Activated T-cell treated with anti-CD3 and anti-CD28 coated beads for 1 hour (primary cell): ENCODE measurements at regions not wholly inside any gene's neighbourhood (a gene's known extent, or its start where the extent isn't known, plus 50 kb on each side); places are given as distances from the start of the nearest gene placed in this dataset.
A peak's percentile ranks its signal among the peaks of the same experiment; 100 is the strongest.

ENCODE experiments used
- DNase-seq: peaks from one replicate; pipeline ENCODE4 v3.0.0-alpha.2; 2020; ENCODE audit warnings: low read depth

DNA sequence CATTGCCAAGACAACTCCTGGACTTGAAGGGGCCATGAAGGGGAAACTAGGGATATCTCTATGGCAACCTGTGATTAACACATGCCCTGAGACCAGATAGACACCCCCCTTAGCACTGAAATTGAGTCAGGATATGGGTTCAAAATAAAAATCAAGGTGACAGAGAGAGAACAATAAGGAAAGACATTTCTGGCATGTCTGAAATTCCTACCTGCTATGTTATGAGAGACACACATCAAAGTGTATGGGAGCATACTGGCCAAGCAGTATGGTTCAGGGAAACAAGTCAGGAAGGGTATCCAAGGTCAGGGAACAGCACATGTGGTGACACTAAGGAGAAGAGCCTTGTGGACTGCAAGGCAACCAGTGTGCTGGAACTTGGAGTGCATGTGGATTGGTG is 388.7 kb downstream of the SHQ1 start:
- no peak for DNase-seq

DNA sequence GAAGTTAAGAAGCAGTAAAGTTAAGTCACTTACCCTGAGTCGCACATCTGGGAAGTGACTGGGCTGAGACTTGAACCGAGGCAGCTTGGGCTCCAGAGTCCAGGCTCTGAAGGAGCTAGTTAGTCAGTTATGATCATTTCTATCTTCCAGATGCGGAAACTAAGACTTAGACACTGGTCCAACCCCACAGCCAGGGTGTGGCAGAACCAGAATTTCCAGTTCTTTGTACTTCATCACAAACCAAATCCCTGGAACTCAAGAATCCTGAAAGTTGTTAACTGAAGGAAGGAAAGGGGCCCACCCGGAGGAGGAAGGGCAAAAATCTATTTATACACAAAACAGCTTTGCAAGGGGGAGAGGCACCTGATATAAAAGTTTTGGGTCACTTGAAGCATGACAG is 389.9 kb downstream of the SHQ1 start:
- no peak for DNase-seq

DNA sequence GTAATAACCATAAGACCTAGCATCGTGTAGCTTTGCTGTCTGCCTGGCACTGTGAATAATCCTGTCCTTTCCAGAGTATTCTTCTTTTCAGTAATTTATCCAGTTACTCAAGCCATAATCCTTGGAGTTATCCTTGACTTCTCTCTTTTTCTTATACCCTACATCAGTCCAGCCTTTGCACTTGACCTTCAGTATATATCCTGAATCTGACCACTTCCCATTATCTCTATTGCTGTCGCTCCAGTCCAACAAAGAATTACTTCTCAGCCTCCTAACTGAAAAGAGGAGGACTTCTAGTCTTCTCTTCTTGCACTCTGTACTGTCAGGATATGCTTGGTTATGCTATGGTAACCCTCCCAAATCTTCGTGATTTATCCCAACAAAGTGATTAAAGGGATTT is 393.8 kb downstream of the SHQ1 start:
- DNase-seq, result no peak

DNA sequence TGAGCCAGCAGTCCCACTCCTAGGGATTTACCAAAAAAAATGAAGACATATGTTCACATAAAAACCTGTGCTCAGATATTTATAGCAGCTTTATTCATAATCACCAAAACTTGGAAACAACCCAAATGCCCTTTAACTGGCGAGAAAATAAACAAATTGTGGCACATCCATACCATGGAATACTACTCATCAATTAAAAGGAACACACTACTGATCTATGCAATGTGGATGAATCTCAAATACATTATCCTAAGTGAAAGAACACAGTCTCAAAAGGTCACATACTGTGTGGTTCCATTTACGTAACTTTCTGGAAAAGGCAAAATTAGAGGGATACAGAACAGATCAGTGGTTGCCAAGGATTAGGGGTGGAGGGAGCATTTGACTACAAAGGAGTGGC is 394.5 kb downstream of the SHQ1 start:
- DNase-seq, result no peak

DNA sequence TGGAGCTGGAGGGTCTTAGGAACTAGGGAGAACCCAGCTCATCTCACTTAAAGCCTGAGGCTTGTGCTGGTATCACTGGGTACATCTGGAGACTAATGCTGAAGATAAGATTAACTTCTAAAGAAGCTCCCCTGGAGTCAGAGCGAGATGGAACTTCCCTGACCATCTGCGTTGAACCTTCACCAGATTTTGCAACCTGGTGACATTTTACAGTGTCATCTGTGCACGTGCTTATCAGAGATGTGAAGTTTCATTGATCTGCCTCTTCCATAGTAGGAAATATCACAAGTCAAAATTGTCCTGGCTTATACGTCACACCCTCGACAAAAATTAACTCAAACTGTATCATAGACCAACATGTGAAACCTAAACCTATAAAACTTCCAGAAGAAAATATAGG is 395.5 kb downstream of the SHQ1 start:
- DNase-seq, result no peak

DNA sequence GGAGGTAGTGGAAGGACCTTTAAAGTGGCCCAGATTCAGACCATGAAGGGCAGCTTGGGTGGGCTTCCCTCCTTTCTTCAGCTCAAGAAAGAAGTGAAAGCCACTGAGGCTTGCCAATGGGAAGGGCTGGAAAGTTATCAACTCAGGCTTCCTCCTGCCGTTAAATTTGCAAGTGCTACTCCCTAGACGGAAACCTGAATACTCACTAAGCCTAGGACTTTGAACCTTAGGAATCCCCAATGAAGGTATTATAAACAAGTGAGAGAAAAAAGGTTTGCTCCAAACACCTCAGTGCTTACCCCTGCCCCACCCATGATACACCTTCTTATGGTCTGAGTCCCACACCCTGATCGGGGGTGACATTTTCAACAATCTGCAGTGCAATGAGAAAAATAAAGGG is 396.4 kb downstream of the SHQ1 start:
- DNase-seq, result no peak

DNA sequence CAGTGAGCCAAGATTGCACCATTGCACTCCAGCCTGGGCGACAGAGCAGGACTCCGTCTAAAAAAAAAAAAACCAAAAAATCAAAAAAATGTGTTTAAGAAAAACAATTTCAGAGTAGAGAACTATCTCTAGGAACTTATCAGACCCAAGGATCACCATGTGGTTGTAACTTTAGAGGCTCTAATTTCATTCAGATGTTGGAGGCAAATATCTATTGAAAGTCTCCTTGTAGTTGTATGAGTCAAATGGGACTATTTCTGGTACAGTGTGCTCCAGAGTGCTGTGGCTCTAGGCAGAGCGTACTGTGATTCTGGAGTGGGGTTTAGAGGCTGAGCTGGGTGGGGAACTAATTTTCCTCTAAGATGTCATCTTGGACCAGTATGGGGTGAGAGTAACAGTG is 398.7 kb downstream of the SHQ1 start:
- DNase-seq, result no peak

DNA sequence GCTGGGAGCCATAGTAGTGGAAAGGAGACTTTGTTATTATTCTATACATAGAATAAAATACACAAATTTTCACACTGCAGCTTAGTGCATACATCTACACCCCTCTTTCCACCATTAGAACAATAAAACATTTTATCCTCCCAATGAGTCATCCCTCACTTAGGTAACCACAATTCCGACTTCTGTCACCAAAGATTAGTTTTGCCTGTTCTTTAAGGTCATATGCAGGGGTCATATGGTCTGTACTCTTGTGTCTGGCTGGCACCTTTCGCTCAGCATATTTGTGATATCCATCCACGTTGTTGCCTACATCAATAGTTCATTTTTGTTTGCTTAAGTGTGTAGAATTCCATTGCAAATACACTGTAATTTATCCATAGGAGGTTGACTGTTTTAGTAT is 399.4 kb downstream of the SHQ1 start:
- DNase-seq, result no peak

DNA sequence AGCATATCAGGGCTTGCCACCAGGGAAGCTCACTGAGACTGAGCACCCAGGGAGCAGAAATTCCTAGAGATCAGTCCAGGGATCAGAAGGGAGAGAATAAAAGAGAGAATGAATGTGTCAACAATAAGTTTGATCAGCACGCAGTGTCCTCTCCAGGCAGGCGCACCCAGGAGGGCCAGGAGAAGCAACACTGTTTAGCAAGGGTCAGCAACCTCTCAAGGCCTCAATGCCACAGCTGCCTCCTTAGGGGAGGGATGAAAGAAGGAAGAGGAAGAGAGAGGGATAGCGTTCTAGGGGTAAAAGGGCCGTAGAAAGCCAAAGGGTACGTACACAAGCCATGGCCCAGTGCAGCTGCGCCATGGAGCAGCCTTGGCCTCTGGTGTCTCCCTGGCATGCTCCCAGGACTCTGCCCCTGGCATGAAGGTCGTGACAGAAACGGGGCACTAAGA is 399.8 kb downstream of the SHQ1 start:
- no peak for DNase-seq

DNA sequence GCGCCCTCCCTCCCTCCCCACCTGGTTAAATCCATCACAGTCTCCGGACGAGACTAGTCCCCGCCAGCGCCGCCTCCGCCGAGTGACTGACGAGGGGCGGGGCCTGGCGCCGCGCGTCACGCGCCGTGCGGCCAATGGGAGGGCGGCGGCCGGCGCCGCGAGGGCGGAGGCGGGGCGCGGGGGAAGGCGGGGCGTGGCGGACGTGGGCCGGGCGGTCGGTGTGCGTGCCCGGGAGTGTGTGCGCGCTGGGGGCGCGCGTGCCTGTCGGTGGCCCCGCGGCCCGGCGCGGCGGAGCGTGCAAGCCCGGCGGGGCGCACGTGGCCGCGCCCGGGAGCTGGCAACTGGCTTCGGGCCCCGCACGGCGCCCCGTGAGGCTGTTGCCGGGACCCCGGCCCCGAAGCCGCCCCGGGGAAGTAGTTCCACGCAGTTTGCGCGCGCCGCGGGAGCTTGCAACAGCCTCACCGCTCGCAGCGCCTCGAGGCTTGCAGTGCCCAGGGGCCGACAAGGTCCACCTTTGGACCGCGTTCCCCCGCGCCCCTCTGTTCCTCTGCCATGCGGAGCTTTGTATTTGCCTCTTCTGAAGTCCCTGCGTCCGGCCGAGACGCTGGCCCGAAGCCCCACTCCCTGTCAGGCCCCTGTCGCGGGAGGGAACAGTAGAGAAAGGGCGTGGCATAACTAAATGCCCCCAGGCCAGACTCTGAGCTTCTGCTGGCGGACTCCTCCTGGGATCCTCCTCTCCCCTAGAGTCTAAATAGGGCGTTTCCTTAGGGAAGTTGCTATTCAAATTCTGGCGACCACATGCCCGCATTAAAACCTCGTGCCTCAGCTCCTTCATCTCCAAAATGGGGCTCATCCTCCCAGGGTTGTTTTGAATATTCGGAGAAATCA is 400.9 kb downstream of the SHQ1 start:
- DNase-seq, result peak; percentile 92

DNA sequence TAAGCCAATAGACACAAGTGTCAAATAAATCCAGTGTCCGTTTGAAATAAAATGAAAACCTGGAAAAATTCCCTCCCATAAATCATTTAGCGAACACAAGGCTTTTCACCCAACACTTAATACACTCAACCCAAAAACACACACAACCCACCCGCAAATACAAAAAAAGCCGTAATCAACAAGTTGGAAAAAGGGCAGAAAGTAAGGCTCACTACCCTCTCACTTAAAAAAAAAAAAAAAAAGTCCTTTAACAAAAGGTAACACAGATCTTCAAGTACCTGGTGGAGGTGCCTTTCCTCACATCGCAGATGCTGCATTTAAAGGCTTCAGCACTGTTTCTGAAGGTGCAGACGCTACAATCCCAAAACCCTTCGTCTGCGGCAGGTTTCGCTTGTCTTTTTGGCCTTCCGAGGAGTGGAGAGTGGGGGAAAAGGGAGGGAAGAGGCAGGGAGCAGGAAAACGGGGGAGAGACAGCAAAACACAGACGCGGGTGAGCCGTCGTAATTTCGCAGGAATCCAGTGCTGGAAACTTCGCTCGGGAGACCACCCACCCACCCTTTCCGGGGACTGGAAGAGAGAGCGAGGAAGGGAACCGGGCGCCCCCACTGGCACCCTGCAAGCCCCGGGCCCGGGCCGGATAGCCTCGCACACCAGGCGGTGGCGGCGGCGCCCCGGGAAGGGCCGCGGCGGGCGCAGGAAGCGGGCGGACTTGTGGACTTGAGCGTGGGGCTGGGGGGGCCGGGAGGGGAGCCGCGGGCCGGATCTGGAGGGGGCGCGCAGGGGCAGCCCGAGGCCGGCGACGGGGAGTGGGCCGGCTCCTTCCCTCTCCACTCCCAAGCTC is 401.8 kb downstream of the SHQ1 start, which contains the start of gene RYBP:
TSS of gene RYBP (minus strand) at position 404 of the 841 bp plus-strand sequence.
- DNase-seq, result peak; percentile 5

DNA sequence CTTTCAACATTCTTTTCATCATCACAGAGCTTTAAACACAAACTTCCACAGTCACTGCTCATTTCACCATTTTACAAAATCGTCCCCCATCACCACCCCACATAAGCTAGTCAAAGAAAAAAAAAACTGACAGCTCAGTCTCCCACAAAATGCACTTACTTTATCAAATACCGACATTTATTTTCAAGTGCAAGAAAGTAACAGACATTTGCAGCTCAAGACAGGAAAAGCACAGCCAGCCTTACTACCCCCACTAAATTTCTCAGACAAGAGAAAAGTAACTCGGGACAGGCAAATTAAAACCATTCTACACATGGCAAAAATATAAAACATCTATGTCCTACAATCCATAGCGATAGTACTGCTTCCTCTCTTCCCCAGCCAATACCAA is 402.4 kb downstream of the SHQ1 start:
- DNase-seq, result no peak

DNA sequence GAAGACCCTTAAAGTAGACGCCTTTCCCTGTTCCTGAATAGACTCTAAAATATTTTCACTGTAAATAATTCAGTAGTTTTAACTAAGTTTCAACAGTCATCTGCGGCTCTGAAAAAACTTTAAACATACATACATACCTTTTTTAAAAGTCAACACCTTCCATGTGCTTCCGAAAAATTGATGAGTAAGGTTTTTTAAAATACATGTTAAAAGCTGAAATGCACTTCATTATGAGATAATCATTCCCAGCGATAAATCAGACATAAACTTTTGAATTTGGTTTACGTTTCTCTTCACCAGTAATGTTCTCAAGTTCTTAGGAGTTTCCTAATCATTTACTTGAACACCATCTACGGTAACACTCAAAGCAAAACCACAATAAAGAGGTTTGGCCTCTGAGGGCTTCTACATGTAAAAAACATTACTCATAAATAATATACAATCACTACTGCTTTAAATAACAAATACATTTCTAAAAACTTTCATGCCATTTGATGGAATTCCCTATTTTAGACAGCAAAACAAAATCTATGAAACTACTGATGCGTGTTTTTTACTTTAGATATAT is 403.5 kb downstream of the SHQ1 start:
- DNase-seq, result no peak

DNA sequence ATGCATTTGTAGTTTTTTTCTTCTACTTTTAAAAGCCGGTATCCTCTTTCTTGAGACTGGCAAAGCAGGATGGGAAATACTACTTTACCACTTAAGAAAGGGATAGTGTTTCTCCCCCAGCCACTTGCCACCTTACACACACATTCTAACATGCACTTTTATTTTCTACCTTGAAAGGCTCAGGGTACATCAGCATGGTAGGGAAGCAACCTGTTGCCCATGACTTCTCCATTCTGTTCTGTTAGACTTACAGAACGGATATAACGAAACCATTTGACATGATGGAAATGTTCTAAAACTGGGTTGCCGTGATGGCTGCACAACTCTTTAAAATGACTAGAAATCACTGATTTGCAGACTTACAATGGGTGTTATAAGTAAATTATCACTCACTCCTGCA is 405.5 kb downstream of the SHQ1 start:
- DNase-seq, result no peak

DNA sequence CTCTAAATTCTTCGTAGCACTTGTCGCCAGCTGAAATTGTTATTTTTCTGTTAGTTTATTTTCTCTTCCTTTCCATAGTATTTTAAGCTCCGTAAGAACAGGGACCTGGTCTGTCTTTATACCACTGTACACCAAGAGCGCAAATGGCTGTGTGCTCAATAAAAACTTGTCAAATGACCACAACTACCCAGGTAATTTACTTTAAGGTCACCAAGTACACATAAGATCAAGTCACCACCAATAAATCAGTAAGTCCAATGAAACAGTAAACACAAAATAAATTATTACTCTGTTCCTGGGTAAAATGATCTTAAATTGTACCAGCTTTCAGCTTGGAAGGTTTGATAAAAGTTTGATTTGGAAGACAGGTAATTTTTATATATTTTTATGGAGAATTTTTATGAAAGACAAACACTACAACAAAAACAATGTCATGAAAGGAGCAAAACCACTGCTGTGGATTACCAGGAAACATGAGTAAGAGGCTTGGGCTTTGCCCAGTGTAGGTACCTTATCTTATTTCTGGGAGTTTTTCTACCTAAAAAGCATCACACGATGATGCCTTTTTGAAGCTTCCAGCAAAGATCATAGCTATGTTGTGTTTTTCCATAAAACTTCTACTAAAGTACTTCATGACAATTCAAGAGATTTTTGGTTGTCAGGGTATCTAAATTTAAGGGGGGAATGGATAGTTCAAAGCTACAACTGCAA is 406.8 kb downstream of the SHQ1 start:
- no peak for DNase-seq

DNA sequence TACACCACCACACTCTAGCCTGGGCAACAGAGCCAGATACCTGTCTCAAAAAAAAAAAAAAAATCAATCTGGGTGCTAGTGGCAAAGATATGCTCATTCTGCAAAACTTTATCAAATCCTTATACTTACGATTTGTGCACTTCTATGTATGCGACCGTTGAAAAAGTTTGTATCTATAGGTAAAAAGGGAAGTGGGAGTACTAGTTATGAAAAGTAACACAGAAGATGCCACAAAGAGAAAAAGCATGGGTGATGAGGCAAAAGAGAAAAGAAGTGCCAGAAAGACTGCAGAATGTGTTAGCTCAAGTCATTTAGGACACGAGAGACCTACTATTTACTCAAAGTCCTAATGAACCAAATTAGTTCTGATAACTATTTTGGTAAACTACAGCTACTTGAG is 407.8 kb downstream of the SHQ1 start:
- DNase-seq, result no peak

DNA sequence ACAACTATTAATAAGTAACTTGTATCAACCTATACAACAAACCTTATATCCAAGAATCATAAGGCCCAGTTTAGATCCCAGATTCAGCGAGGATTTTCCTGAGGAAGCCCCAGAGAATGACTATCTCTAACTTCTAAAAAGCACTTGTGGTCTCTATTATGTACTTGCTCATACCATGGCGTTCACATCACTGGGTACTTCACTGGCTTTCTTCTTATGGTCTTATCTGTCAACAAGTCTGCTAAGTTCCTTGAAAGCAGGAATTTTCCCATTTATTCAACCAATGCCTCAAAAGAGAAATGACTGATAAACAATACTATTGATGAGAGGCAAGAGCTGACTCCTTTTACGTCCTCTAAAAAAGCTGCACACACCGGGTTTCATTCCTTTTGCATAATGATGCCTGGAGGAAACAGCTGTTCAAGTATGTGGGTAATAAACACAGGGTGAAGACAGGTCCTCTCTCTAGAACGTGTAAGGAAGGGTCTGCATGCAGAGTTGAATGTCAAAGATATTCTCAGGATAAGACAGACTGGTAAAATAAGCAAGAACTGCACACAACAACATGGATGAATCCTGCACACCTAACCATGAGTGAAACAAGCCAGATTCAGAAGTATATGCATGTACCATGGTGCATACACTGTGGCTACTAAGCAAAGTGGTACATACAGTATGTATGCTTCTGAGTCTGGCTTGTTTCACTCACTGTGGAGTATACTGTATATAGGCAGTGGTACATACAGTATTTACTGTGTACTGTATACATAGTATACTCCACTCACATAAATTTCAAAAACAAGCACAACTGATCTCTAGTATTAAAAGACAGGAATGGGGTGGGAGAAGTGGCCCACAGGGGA is 408.7 kb downstream of the SHQ1 start:
- no peak for DNase-seq

DNA sequence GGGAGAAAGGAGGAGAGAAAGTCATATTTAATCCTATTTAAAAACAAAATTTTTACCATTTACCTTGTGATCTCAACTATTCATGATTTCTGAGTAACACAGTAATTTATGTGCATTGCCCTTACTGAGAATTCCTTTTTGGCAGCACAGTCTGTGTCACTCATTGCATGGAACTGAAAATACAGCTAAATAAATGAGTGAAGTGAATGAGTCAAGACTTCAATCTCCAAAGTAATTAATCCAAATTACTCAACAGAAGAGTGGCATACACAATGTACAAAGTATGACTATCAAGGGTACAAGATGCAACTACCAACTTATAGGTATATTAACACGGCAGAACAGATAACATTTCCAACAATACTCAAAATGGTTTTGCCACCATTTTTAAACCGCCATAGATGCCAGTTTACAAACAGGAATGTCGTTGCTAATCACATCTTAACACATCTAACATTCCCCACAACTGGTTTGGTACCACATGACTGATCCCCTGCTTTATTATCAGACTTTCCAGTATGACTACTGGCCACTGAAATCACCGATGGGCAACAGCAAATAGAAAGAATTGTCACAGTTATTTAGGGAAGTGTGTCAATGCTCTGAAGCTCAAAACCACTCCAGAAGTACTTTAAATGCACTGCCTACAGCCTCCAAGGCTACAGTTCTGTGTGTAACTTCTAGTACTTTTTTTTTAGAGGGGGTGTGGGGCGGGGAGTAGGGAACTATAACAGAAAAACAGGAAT is 410.4 kb downstream of the SHQ1 start:
- no peak for DNase-seq

DNA sequence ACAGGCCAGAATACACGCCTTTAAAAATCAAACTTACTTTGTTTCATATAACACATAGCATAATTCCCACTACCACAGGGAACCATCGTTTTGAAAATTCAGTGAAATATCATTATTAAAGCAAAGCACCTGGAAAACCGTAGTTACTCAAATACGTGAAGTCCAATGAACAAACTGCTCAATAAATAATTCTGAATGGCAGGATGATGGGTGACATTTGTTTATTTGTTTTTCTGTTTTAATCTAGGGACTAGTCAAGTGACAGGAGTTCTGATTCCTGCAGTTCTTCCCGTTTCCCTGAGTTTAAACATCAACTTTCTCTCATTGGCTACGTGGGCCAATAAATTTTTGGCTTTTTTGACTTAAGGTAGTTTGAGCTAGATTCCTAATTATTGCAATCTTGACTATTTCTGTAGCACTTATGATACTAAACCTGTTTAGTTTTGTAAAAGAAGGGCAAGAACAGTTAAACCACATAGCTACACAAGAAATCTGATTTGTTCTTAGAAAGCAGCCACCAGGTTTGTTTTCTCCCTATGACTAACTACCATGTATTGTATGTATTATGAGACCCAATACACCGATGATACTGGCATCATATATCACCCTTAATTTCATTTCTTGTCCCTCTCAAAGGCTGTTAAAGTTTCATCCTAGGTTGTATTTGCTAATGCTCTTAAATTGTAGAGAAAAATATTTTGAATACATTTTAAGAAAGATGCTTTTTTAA is 411.2 kb downstream of the SHQ1 start:
- no peak for DNase-seq

DNA sequence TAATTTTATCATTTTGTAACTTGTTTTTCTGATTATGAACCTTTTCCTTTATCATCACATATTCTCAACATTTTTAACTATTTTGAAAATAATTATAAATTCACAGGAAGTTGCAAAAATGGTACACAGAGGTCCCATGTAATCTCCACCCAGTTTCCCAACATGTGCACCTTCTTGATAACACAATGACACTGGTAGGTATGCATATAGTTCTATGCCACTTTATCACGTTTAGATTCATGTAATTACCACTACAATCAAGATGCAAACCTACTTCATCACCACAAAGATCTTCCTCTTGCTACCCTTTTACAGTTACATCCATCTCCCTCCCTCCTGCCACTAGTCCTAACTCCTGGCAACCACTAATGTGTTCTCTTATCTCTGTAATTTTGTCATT is 413.9 kb downstream of the SHQ1 start:
- no peak for DNase-seq
